ENCODE measurements at regions not wholly inside any gene's neighbourhood (a gene's known extent, or its start where the extent isn't known, plus 50 kb on each side); places are given as distances from the start of the nearest gene placed in this dataset. TPM values are rescaled to one million over a fixed set of nuclear protein-coding genes. Genes with fewer than 3 reads are reported as not detected.
"Not testable (repeated sequence)": the region's sequence is repeated elsewhere in the genome, so short reads cannot be mapped to it uniquely, and the experiment has no call there.

DNA sequence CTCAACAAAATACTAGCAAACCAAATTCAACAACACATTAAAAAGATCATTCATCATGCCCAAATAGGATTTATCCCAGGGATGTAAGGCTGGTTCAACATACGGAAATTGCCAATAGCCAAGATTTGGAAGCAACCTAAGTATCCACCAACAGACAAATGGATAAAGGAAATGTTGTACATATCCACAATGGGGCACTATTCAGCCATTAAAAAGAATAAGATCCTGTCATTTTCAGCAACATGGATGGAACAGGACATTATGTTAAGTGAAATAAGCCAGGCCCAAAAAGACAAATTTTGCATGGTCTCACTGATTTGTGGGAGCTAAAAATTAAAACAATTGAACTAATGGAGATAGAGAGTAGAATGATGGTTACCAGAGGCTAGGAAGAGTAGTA lies 82.0 kb upstream of the FAM241A start:
- peak; percentile 23 for DNase-seq (ENCODE audit: low spot score)

DNA sequence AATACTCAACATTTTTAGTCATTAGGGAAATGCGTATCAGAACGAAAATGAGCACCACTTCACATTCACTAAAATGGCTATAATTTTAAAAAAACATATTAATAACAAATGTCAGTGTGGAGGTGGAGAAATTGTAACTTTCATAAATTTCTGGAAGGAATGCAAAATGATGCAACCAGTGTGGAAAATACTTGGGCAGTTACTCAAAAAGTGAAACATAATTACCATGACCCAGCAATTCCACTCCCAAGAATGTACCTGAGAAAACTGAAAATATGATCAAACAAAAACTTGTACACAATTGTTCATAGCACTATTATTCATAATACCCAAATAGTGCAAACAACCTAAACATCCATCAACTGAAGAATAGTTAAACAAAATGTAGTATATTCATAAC lies 76.1 kb upstream of the FAM241A start:
- no peak for DNase-seq (ENCODE audit: low spot score)

DNA sequence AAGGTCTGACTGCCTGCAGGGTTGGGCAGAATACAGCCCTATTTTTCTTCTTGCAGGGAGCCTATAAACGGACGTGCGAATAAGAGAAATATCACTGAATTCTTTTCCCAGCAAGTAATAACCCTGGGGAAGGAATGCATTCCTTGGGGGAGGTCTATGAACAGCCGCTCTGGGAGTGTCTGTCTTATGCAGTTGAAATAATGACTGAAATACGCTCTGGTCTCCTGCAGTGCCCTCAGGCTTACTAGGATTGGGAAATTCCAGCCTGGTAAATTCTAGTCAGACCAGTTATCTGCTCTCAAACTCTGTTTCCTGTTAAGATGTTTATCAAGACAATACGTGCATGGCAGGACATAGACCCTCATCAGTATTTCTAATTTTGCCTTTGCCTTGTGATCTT lies 72.1 kb upstream of the FAM241A start:
- DNase-seq (ENCODE audit: low spot score), result no peak

DNA sequence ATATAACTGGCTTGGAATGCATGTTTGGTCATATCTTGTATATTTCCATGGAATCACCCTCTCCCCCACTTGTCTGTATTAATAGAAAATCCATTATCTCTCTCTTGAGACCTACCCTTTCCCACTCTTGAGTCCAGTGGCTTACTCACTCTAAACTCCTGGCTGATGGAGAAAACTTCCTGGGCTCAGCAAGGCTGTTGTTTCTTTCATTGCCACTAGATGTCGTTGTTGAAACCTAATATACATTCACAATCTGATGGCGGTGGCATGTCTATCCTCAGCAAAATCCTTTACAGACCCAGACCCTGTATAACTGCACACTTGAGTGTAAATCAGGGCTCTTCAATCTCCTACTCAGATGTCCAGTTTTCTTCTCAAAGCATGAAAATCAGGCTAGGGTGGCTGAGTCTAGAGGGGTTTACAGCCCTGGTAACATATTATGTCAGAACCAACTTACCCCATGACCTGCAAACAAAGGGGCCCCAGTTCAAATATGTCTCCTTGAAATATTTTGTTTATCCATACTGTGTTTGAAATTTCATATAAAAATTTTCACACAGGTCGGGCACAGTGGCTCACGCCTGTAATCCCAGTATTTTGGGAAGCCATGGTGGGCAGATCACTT lies 70.0 kb upstream of the FAM241A start:
- peak; percentile 79 for DNase-seq (ENCODE audit: low spot score)

DNA sequence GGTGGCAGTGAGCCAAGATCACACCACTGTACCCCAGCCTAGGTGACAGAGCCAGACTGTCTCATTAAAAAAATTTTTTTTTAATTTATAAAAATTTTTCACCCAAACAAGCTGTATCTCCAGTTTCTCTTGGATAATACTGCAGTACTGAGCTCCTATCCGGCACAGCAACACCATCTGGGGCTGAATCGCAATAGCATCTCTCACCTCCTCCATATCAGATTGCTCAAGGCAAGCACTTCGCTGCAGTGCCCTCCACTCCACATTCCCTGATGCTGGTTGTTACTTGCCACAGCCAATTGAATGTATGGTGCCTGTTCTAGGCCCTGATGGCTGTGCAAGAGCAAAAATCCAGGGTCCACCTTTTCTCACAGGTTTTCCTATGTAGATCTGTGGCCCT lies 69.3 kb upstream of the FAM241A start:
- DNase-seq (ENCODE audit: low spot score), result no peak

DNA sequence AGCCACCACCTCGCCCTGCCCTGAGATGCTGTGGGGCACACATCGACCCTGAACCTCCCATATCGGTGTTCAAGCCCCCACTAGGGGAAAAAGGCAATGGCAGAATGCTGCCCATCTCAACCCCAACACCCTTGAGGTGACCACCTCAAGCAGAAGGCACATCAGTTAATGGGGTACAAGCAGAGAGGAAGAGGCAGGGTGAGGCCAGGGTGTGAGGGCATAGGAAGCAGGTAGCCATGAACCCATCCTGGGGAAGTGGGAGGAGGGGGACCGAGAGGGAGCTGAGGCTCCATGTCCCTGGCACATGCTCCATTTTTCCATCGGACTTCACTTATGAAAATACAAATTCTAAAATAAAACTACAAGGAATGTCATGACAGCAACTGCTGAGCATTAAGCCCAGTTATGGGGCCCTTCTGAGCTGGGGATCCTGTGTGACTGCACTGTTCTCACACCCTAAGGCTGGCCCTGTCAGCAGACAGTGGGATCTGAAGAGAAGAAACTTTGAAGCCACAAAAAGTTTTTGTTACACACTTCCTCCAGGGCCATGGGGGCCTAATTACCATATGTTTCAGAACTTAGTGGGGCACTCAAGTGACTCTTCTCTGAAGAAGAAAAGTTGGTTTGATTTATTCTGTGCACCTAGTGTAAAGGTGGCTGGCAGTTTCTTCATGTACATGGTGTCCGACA lies 68.2 kb upstream of the FAM241A start:
- DNase-seq (ENCODE audit: low spot score), result no peak

DNA sequence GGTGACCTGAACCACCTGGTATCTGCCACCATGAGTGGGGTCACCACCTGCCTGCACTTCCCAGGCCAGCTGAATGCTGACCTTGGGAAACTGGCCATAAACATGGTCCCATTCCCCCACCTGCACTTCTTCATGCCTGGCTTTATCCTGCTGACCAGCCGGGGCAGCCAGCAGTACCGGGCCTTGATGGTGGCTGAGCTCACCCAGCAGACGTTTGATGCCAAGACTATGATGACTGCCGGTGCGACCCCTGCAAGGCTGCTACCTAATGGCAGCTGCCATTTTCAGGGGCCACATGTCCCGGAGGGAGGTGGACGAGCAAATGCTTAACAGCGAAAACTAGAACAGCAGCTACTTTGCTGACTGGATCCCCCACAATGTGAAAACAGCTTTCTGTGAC lies 67.5 kb upstream of the FAM241A start:
- DNase-seq (ENCODE audit: low spot score), result no peak

DNA sequence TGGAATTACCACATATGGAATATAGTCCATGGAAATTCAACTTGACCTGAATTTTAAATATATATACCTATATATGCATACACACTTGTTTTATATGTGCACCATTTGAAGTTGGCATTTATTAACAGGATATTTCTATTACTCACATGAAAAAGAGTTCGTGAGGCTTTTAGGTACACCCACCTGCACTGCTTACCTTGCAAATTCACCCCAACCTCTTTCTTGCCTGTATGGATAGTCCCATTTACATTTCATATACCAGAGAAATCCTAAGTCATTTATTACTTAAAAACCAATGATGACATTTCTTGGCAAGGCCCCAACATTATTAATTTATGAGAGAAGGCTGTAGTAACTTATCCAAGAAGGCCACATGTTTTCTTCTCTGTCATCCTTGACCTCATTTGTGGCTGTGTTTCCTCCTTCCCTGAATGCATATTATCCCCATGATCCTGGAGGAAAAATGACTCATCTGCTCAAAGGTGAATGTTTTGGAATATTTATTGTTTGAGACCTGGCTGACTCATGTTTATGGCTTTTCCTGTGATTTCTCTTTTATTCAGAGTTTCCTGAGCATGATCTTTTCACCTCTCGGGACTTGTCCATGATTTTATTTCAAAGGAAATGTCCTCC lies 62.2 kb upstream of the FAM241A start:
- DNase-seq (ENCODE audit: low spot score), result peak; percentile 96

DNA sequence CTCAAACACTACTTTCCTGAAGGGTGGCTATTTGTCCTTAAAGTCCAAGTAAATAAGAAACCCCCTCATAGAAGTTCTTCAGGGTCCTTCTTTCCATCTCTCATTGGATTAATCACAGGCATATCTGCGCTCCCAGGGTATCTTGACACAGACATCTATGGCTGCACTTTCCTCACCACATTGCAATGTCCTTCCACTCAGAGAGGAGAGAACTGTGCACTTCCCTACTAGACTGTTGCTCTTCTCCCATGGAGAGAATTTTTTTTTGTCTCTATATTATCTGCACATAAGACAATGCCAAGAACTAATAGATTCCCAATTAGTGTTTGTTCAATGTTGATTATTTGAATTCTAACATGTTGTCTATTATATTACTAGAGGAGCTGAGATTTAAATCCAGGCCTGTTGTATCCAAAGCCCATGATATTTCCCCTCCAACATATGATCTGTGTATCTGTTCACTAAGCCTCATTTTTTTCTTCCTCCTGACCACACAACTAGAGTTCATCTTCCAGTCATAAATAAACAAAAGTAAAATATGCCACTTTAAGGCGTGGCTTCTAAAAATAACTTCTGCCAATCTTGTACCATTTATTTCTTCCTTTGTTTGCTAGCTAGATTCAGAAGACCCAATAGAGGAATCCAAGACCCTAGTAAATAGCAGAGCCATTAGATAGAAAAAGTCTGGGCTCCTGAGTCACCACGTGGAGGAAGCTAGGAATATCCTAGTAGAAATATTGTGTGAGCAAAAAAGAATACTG lies 61.5 kb upstream of the FAM241A start:
- DNase-seq (ENCODE audit: low spot score), result no peak

DNA sequence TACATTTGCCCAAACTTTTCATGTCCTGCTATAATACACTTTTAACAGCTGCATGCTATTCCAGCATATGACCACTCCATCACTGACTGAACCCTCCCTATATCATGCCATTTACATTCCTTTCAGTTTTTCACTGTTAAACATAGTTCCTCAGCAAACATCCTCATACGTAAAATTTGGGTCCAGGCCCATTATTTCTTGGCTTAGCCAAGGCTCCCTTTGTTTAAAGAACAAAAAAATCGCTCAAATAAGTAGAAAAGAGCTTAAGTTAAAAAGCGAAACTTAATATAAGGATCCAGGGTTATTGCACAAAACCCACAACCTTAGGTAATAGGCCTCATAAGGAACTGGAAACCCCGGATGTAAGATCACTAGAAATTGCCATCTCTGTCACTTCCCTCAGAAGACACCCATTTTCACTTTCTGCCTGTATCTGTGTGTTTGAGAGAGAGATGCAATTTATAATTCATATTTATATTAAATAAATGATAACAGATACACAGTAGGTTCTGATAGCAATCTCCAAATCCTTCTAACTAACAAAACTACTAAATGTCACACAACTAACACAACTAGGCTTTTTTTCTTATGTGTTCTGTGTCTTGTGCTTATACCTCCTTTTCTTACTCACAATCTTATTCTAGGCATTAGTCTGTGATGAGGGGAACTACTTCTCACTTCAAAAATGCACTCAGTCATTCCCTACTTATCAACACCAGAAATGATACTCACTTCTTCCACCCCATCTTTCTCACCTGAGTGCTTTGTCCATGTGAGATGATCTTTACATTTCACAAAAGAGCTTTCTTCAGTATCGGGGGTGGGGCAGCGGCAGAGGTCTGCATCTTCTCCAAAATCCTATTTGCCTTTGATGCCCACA lies 59.9 kb upstream of the FAM241A start:
- no peak for DNase-seq (ENCODE audit: low spot score)

DNA sequence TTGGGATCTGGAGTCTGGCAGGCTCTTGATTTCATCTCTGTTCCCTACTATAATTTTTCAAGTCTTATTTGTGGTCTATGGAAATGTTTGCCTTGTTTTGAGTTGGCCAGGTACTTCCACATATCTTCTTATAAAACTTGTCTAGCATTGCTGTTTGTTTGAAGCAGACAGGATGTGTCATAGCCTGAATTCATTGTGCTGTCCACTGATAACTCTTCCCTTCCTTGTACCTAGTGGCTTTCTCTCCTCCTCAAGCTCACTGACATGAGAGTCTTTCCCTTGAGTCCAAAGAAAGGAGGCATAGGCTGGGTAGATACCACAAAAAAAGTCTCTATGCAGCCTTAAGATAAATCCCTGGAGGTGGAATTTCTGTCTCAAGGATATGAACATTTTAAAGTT lies 59.2 kb upstream of the FAM241A start:
- DNase-seq (ENCODE audit: low spot score), result no peak

DNA sequence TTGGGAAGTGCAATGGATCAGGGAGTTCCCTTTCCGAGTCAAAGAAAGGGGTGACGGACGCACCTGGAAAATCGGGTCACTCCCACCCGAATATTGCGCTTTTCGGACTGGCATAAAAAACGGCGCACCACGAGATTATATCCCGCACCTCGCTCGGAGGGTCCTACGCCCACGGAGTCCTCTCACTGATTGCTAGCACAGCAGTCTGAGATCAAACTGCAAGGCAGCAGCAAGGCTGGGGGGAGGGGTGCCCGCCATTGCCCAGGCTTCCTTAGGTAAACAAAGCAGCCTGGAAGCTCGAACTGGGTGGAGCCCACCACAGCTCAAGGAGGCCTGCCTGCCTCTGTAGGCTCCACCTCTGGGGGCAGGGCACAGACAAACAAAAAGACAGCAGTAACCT lies 58.6 kb upstream of the FAM241A start:
- DNase-seq (ENCODE audit: low spot score), result not testable (repeated sequence)

DNA sequence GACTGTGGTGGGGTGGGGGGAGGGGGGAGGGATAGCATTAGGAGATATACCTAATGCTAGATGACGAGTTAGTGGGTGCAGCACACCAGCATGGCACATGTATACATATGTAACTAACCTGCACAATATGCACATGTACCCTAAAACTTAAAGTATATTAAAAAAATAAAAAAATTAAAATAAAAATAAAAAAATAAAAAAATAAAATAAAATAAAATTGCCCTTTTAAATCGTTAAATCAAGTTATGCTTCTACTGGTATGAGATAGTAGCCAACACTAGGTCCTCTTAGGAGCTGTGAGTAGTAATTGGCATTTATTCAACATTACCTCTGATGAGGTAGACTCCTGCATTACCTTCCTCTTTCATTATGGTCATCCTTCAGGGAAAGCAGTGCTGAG lies 52.9 kb upstream of the FAM241A start:
- DNase-seq (ENCODE audit: low spot score), result not testable (repeated sequence)

DNA sequence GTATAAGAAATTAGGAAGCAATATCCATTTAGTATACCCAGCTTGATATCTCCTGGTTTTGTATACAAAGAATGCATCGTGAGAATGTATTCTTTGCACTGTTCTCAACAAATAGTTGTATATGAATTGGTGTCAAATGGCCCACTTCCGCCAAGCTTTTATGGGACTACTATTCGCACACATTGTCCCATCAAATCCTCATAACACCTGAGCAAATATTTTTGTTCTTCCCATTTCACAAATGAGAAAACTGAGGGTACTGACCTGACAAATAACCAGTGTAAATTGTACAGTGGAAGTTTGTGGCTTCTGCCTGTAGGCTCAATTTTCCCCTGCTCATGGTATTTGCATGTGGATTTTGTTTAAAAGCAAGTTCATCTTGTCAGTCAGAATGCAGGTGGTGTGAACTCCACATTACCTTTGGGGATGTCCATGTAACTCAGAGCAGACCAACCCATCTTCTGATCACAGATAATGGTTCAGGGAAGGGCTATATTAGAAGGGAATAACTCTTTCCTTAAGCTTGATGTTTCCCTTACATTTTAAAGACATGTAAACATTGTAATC lies 51.5 kb upstream of the FAM241A start:
- DNase-seq (ENCODE audit: low spot score), result no peak

DNA sequence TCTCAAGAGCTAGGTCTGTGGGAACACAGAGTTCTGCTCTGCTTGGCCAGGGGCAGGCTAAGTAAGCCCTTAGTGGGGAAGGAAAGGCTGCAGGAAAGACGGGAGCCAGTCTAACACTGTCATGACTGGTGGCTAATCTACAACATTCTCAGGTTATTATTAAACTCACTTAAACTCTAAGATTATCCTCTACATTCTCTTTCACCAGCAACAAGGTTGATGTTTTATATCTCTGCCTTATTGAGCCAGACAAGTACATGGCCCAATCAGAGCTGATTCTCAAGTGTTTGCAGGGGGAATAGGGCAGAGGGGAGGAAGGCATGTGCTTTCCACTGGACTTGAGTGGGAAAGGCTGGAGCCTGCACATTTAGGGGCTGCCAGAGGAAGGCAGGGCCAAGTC lies 50.9 kb upstream of the FAM241A start:
- no peak for DNase-seq (ENCODE audit: low spot score)

Small RNAs in the stretch of these regions (small RNA-seq; reads per million reads assigned to genes)
- gene MIR297, result not detected
- gene RNU6-289P, result not detected
